Upper lobe of right lung (tissue), 1 donor: ENCODE measurements at regions not wholly inside any gene's neighbourhood (a gene's known extent, or its start where the extent isn't known, plus 50 kb on each side); places are given as distances from the start of the nearest gene placed in this dataset.

ENCODE experiments used
- ATAC-seq: fragments of 200-7000 bp; cut with Tn5 transposase; one replicate; pipeline ENCODE4 v1.9.1; 2020; ENCODE audit warnings: mild to moderate bottlenecking, moderate library complexity
- DNase-seq: peaks from one replicate; pipeline ENCODE4 v3.0.0-alpha.2; 2020
- H3K27ac ChIP-seq: fragments of 200-600 bp; one replicate; pipeline ENCODE4 v1.8.0; 2022
- H3K27me3 ChIP-seq: fragments of 200-600 bp; one replicate; pipeline ENCODE4 v1.8.0; 2022; ENCODE audit warnings: mild to moderate bottlenecking
- H3K36me3 ChIP-seq: fragments of 200-600 bp; one replicate; pipeline ENCODE4 v1.8.0; 2022
- H3K4me1 ChIP-seq: fragments of 200-600 bp; one replicate; pipeline ENCODE4 v1.8.0; 2022
- H3K4me3 ChIP-seq: fragments of 200-600 bp; one replicate; pipeline ENCODE4 v1.8.0; 2022; ENCODE audit warnings: mild to moderate bottlenecking
- H3K9me3 ChIP-seq: fragments of 200-600 bp; one replicate; pipeline ENCODE4 v1.8.0; 2022
- CTCF ChIP-seq: fragments of 200-600 bp; IDR thresholded peaks from one replicate; pipeline ENCODE4 v1.8.0; 2022; ENCODE audit warnings: antibody characterized with exemption
- intact Hi-C: fragments of 100-400 bp; cut with DNase I; formaldehyde crosslinking; loops from one replicate; pipeline ENCODE4 v1.11.0; 2022
- donor health status: DM: no; HTN: yes; CAD: no; lungs with severe emphysema.

- intact Hi-C loops: no loop called here
- H3K4me3 ChIP-seq: peak overlapping the region; percentile 29
- peak overlapping the region; percentile 60 for H3K27ac ChIP-seq
- no peak for TF ChIP-seq CTCF
- no peaks in the 10 kb centered on the region for H3K27me3 ChIP-seq
- no peak for DNase-seq
- no peaks in the 10 kb centered on the region for H3K9me3 ChIP-seq
- ATAC-seq: peak; percentile 39
- H3K36me3 ChIP-seq: no peaks in the 10 kb centered on the region
- peaks cover 7% of the 10 kb centered on the region for H3K4me1 ChIP-seq
Observed at GRCh38 chr19:34838248-34838647, 65.2 kb upstream of the ZNF599 start.

- H3K27ac ChIP-seq: peak overlapping the region; percentile 60
- peak; percentile 46 for ATAC-seq
- no peak overlapping the region for H3K4me3 ChIP-seq
- H3K9me3 ChIP-seq: no peaks in the 10 kb centered on the region
- DNase-seq: no peak
- H3K4me1 ChIP-seq: peaks cover 7% of the 10 kb centered on the region
- H3K27me3 ChIP-seq: no peaks in the 10 kb centered on the region
- H3K36me3 ChIP-seq: no peaks in the 10 kb centered on the region
- intact Hi-C loops: no loop called here
- no peak for TF ChIP-seq CTCF
Observed at GRCh38 chr19:34837262-34837661, 64.2 kb upstream of the ZNF599 start.

- Histone ChIP-seq H3K9me3 (no peaks in the 10 kb centered on the region), H3K4me1 (peaks cover 7% of the 10 kb centered on the region), H3K27ac (no peak overlapping the region), H3K27me3 (no peaks in the 10 kb centered on the region), H3K4me3 (no peak overlapping the region), H3K36me3 (no peaks in the 10 kb centered on the region)
- TF ChIP-seq CTCF: no peak
- intact Hi-C loops: no loop called here
- no peak for DNase-seq
- ATAC-seq: no peak
Observed at GRCh38 chr19:34835631-34836351, 62.8 kb upstream of the ZNF599 start.

DNA sequence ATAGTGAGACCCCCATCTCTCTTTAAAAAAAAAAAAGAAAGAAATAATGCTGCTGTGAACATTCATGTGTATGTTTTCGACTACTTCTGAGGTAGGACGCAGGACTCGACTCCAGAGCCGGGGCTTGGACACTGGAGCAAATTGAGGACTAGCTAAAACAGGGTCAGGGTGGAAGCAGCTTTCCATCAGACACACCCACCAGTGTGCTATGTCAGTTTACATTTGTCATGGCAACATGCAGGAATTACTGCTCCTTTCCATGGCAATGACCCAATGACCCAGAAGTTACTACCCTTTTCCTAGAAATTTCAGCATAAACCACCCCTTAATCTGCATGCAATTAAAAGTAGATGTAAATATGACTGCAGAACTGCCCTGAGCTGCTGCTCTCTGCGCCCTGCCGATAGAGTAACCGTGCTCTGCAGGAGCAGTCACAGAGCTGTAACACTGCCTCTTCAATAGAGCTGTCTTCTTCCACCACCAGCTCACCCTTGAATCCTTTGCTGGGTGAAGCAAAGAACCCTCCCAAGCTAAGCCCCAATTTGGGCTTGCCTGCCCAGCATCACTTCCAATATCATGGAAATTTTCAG is 61.6 kb upstream of the ZNF599 start:
- no peak for TF ChIP-seq CTCF
- intact Hi-C loops: no loop called here
- H3K27me3 ChIP-seq: no peaks in the 10 kb centered on the region
- no peak overlapping the region for H3K4me3 ChIP-seq
- no peak overlapping the region for H3K27ac ChIP-seq
- no peak for ATAC-seq
- DNase-seq: no peak
- H3K4me1 ChIP-seq: peaks cover 7% of the 10 kb centered on the region
- no peaks in the 10 kb centered on the region for H3K36me3 ChIP-seq
- no peaks in the 10 kb centered on the region for H3K9me3 ChIP-seq

GRCh38 chr19:34832581-34833112 is 59.6 kb upstream of the ZNF599 start:
- intact Hi-C loops: no loop called here
- Histone ChIP-seq H3K4me3 (no peak overlapping the region), H3K9me3 (no peaks in the 10 kb centered on the region), H3K36me3 (no peaks in the 10 kb centered on the region), H3K4me1 (no peaks in the 10 kb centered on the region), H3K27ac (no peak overlapping the region), H3K27me3 (no peaks in the 10 kb centered on the region)
- no peak for ATAC-seq
- no peak for DNase-seq
- TF ChIP-seq CTCF: no peak
